ENCODE measurements at regions not wholly inside any gene's neighbourhood (a gene's known extent, or its start where the extent isn't known, plus 50 kb on each side); places are given as distances from the start of the nearest gene placed in this dataset.

GRCh38 chr9:86706391-86706790 lies 240.9 kb downstream of the GAS1 start:
- no peaks in the 10 kb centered on the region for H3K36me3 ChIP-seq (ENCODE audit: control insufficient read depth, insufficient read depth, low read length)
- H3K27ac ChIP-seq (ENCODE audit: extremely low read depth, low read depth, low read length), result no peak overlapping the region
- ChIA-PET POLR2A (no interaction called here), CTCF (ENCODE audit: low intra/inter-chr PET ratio) (no interaction called here)
- no peak for ATAC-seq
- H3K9me1 ChIP-seq (ENCODE audit: control insufficient read depth, insufficient read depth, low read length), result no peaks in the 10 kb centered on the region
- no peaks in the 10 kb centered on the region for H3K79me2 ChIP-seq (ENCODE audit: control insufficient read depth, insufficient read depth, low read length)
- no peaks in the 10 kb centered on the region for H3K27me3 ChIP-seq (ENCODE audit: control insufficient read depth in 2 of 2, insufficient read depth in 2 of 2, low read length in 2 of 2)
- H3K9ac ChIP-seq (ENCODE audit: insufficient read depth in 1 of 2, low read depth in 2 of 2, low read length in 2 of 2), result no peak overlapping the region
- 0% methylated on average over 1 of the region's 1 CpG for WGBS (ENCODE audit: insufficient coverage, low coverage, missing lambda C conversion rate)
- intact Hi-C loops (cut with micrococcal nuclease) (no loop called here), in situ Hi-C loops (cut with MboI) (no loop called here)
- DNase-seq (ENCODE audit: extremely low read depth in 1 of 4, low spot score in 3 of 4), result no peak
- no peak for FAIRE-seq
- H3K4me1 ChIP-seq (replicated peaks in 1 of 2; ENCODE audit: control insufficient read depth in 2 of 2, insufficient read depth in 2 of 2, low read length in 2 of 2), result no peaks in the 10 kb centered on the region
- no peak overlapping the region for H3K4me2 ChIP-seq (ENCODE audit: insufficient read depth, low read length)
- TF ChIP-seq ZKSCAN1 (IDR thresholded peaks at IDR 0.05; ENCODE audit: low read depth, low read length) (no peak), FOXA3 (CRISPR knock-in tag; conservative IDR thresholded peaks at IDR 0.05 in 1 of 2, IDR thresholded peaks at IDR 0.05 in 1 of 2) (no peak), EWSR1 (IDR thresholded peaks at IDR 0.05; ENCODE audit: borderline replicate concordance, low read depth, partially characterized antibody) (no peak)
- H2AFZ ChIP-seq (ENCODE audit: low read depth, low read length), result no peak overlapping the region
- no peaks in the 10 kb centered on the region for H4K20me1 ChIP-seq (replicated peaks; ENCODE audit: control insufficient read depth, insufficient read depth, low read length)
- H3K4me3 ChIP-seq, result no peak overlapping the region
- H3K9me3 ChIP-seq (replicated peaks; ENCODE audit: control insufficient read depth, insufficient read depth, low read depth, low read length), result no peaks in the 10 kb centered on the region
- no TSS peak for BruUV-seq (replicated peaks)

- H3K4me3 ChIP-seq, result no peak overlapping the region
- BruUV-seq (replicated peaks), result no TSS peak
- H3K4me2 ChIP-seq (ENCODE audit: insufficient read depth, low read length), result no peak overlapping the region
- no peaks in the 10 kb centered on the region for H3K79me2 ChIP-seq (ENCODE audit: control insufficient read depth, insufficient read depth, low read length)
- no peaks in the 10 kb centered on the region for H3K27me3 ChIP-seq (ENCODE audit: control insufficient read depth in 2 of 2, insufficient read depth in 2 of 2, low read length in 2 of 2)
- no peak overlapping the region for H2AFZ ChIP-seq (ENCODE audit: low read depth, low read length)
- no peaks in the 10 kb centered on the region for H3K9me1 ChIP-seq (ENCODE audit: control insufficient read depth, insufficient read depth, low read length)
- no peaks in the 10 kb centered on the region for H4K20me1 ChIP-seq (replicated peaks; ENCODE audit: control insufficient read depth, insufficient read depth, low read length)
- H3K36me3 ChIP-seq (ENCODE audit: control insufficient read depth, insufficient read depth, low read length), result no peaks in the 10 kb centered on the region
- ChIA-PET CTCF (ENCODE audit: low intra/inter-chr PET ratio) (no interaction called here), POLR2A (interaction anchor here (0.6 kb wide), 1 partner anchor 1844 kb away, joined by 3 read pairs; no protein-coding TSS in a partner anchor)
- H3K9me3 ChIP-seq (replicated peaks; ENCODE audit: control insufficient read depth, insufficient read depth, low read depth, low read length), result no peaks in the 10 kb centered on the region
- in situ Hi-C loops (cut with MboI) (no loop called here), intact Hi-C loops (cut with micrococcal nuclease) (no loop called here)
- no peak for FAIRE-seq
- 0% methylated on average over 5 of the region's 5 CpGs for WGBS (ENCODE audit: insufficient coverage, low coverage, missing lambda C conversion rate)
- H3K4me1 ChIP-seq (replicated peaks in 1 of 2; ENCODE audit: control insufficient read depth in 2 of 2, insufficient read depth in 2 of 2, low read length in 2 of 2), result no peaks in the 10 kb centered on the region
- H3K9ac ChIP-seq (ENCODE audit: insufficient read depth in 1 of 2, low read depth in 2 of 2, low read length in 2 of 2), result no peak overlapping the region
- no peak overlapping the region for H3K27ac ChIP-seq (ENCODE audit: extremely low read depth, low read depth, low read length)
- no peak for DNase-seq (ENCODE audit: extremely low read depth in 1 of 4, low spot score in 3 of 4)
- no peak for ATAC-seq
- TF ChIP-seq MEF2D (tag; conservative IDR thresholded peaks at IDR 0.05; ENCODE audit: low read depth) (no peak), ZNF23 (CRISPR knock-in tag; IDR thresholded peaks at IDR 0.05) (no peak), PATZ1 (CRISPR knock-in tag; IDR thresholded peaks at IDR 0.05; ENCODE audit: borderline replicate concordance) (no peak), HNRNPH1 (optimal IDR thresholded peaks at IDR 0.05; ENCODE audit: low read depth, low read length) (no peak), SAFB2 (IDR thresholded peaks at IDR 0.05; ENCODE audit: borderline replicate concordance, low read depth, low read length, severe bottlenecking) (no peak), MBD1 (CRISPR knock-in tag; IDR thresholded peaks at IDR 0.05) (no peak), MECOM (CRISPR knock-in tag; IDR thresholded peaks at IDR 0.05) (no peak), FOXK2 (conservative IDR thresholded peaks at IDR 0.05 in 1 of 2, IDR thresholded peaks at IDR 0.05 in 1 of 2; ENCODE audit: low read depth in 2 of 2) (no peak)
Measured at GRCh38 chr9:86705490-86705889, 241.8 kb downstream of the GAS1 start.

All from K562 (cell line).